Astrocyte (in vitro differentiated cells and primary cell): ENCODE measurements at regions not wholly inside any gene's neighbourhood (a gene's known extent, or its start where the extent isn't known, plus 50 kb on each side); places are given as distances from the start of the nearest gene placed in this dataset.

ENCODE experiments used
- CTCF ChIP-seq: IDR thresholded peaks from 2 replicates; pipeline ENCODE4 v1.5.1; 2011; ENCODE audit warnings: low read depth, mild to moderate bottlenecking, inconsistent platforms, low read length, moderate library complexity; ENCODE audit not compliant: insufficient read depth
- EZH2 ChIP-seq: IDR thresholded peaks from 2 replicates; pipeline ENCODE4 v1.6.1; 2012; ENCODE audit warnings: mild to moderate bottlenecking, low read length, inconsistent platforms; ENCODE audit not compliant: insufficient read depth

GRCh38 chr2:144227427-144228105, 292.4 kb downstream of the ZEB2 start:
- TF ChIP-seq CTCF (no peak), EZH2 (no peak)
